ENCODE measurements at regions not wholly inside any gene's neighbourhood (a gene's known extent, or its start where the extent isn't known, plus 50 kb on each side); places are given as distances from the start of the nearest gene placed in this dataset.

- Histone ChIP-seq H3K4me3 (ENCODE audit: insufficient read depth, low read length) (no peak overlapping the region), H3K9me3 (ENCODE audit: low read depth, low read length) (peaks cover 2% of the 10 kb centered on the region), H4K20me1 (ENCODE audit: insufficient read depth, low read length) (no peaks in the 10 kb centered on the region)
Observed at GRCh38 chr6:51509597-51509996, 577.8 kb downstream of the PKHD1 start.

GRCh38 chr6:51511081-51511480 lies 576.3 kb downstream of the PKHD1 start:
- TF ChIP-seq, protein P1, sequence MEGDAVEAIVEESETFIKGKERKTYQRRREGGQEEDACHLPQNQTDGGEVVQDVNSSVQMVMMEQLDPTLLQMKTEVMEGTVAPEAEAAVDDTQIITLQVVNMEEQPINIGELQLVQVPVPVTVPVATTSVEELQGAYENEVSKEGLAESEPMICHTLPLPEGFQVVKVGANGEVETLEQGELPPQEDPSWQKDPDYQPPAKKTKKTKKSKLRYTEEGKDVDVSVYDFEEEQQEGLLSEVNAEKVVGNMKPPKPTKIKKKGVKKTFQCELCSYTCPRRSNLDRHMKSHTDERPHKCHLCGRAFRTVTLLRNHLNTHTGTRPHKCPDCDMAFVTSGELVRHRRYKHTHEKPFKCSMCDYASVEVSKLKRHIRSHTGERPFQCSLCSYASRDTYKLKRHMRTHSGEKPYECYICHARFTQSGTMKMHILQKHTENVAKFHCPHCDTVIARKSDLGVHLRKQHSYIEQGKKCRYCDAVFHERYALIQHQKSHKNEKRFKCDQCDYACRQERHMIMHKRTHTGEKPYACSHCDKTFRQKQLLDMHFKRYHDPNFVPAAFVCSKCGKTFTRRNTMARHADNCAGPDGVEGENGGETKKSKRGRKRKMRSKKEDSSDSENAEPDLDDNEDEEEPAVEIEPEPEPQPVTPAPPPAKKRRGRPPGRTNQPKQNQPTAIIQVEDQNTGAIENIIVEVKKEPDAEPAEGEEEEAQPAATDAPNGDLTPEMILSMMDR (IDR thresholded peaks at IDR 0.05; ENCODE audit: extremely low read depth, low read depth, low read length): no peak
- Histone ChIP-seq H3K4me3 (ENCODE audit: insufficient read depth, low read length) (no peak overlapping the region), H3K27ac (ENCODE audit: low read depth, low read length) (no peak overlapping the region), H3K27me3 (ENCODE audit: insufficient read depth, low read length) (no peaks in the 10 kb centered on the region), H2AFZ (ENCODE audit: low read length) (no peak overlapping the region), H4K20me1 (ENCODE audit: insufficient read depth, low read length) (no peaks in the 10 kb centered on the region), H3K4me1 (ENCODE audit: insufficient read depth, low read length) (no peaks in the 10 kb centered on the region), H3K9me3 (ENCODE audit: low read depth, low read length) (peaks cover 2% of the 10 kb centered on the region), H3K4me2 (ENCODE audit: insufficient read depth, low read length) (no peak overlapping the region), H3K36me3 (ENCODE audit: insufficient read depth, low read length) (no peaks in the 10 kb centered on the region), H3K79me2 (ENCODE audit: insufficient read depth, low read length) (no peaks in the 10 kb centered on the region)
- no peak for DNase-seq (ENCODE audit: insufficient read length, low spot score, missing footprints)

More at GRCh38 chr6:51509597-51509996, 577.8 kb downstream of the PKHD1 start:
- no peaks in the 10 kb centered on the region for H3K79me2 ChIP-seq (ENCODE audit: insufficient read depth, low read length)
- H3K27me3 ChIP-seq (ENCODE audit: insufficient read depth, low read length): no peaks in the 10 kb centered on the region
- no peak overlapping the region for H3K27ac ChIP-seq (ENCODE audit: low read depth, low read length)
- no peak for DNase-seq (ENCODE audit: insufficient read length, low spot score, missing footprints)
- no peak overlapping the region for H2AFZ ChIP-seq (ENCODE audit: low read length)
- H3K36me3 ChIP-seq (ENCODE audit: insufficient read depth, low read length): no peaks in the 10 kb centered on the region
- no peaks in the 10 kb centered on the region for H3K4me1 ChIP-seq (ENCODE audit: insufficient read depth, low read length)
- TF ChIP-seq, protein P1 (IDR thresholded peaks at IDR 0.05; ENCODE audit: extremely low read depth, low read depth, low read length): no peak
- H3K4me2 ChIP-seq (ENCODE audit: insufficient read depth, low read length): no peak overlapping the region

- no peak overlapping the region for H3K4me2 ChIP-seq (ENCODE audit: insufficient read depth, low read length)
- DNase-seq (ENCODE audit: insufficient read length, low spot score, missing footprints): no peak
- H3K79me2 ChIP-seq (ENCODE audit: insufficient read depth, low read length): no peaks in the 10 kb centered on the region
- H2AFZ ChIP-seq (ENCODE audit: low read length): no peak overlapping the region
- peaks cover 4% of the 10 kb centered on the region for H3K9me3 ChIP-seq (ENCODE audit: low read depth, low read length)
- TF ChIP-seq, protein P1 (IDR thresholded peaks at IDR 0.05; ENCODE audit: extremely low read depth, low read depth, low read length): no peak
- H4K20me1 ChIP-seq (ENCODE audit: insufficient read depth, low read length): no peaks in the 10 kb centered on the region
- no peak overlapping the region for H3K27ac ChIP-seq (ENCODE audit: low read depth, low read length)
- H3K27me3 ChIP-seq (ENCODE audit: insufficient read depth, low read length): no peaks in the 10 kb centered on the region
- H3K4me3 ChIP-seq (ENCODE audit: insufficient read depth, low read length): no peak overlapping the region
- no peaks in the 10 kb centered on the region for H3K36me3 ChIP-seq (ENCODE audit: insufficient read depth, low read length)
- H3K4me1 ChIP-seq (ENCODE audit: insufficient read depth, low read length): no peaks in the 10 kb centered on the region
Observed at GRCh38 chr6:51513891-51514747, 573.3 kb downstream of the PKHD1 start.

DNA sequence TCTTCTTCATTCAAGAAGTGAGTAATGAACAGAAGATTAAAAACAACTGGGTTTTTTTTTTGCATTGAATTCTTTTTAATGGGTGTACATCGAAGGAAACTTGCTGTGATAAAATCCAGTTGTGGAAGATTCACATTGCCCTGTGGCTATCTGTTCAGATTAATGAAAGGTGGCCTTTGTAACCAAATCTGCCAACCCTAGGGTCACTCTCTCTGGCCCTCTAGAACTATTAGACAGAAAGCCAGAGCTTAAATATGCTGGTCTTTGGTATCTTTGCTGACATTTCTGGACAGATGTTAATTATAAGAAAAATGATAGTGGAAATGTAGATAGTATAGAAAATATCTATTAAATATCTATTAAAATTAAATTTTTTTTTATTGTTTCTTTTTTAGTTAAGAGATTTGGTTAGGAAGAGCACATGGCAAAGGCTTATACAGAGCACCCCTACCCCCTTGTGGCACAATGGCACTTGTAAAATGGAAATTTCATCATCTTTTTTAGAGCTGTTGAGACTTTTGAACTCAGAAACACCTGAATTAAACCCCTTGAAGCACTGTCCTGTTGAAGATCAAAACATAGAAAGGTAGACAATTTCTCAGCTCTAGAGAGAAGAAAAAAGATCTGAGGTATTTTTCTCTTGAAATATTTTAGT lies 572.5 kb downstream of the PKHD1 start:
- Histone ChIP-seq H3K36me3 (ENCODE audit: insufficient read depth, low read length) (no peaks in the 10 kb centered on the region), H3K4me1 (ENCODE audit: insufficient read depth, low read length) (no peaks in the 10 kb centered on the region), H3K27me3 (ENCODE audit: insufficient read depth, low read length) (no peaks in the 10 kb centered on the region), H2AFZ (ENCODE audit: low read length) (no peak overlapping the region), H4K20me1 (ENCODE audit: insufficient read depth, low read length) (no peaks in the 10 kb centered on the region), H3K27ac (ENCODE audit: low read depth, low read length) (no peak overlapping the region), H3K79me2 (ENCODE audit: insufficient read depth, low read length) (no peaks in the 10 kb centered on the region), H3K4me3 (ENCODE audit: insufficient read depth, low read length) (no peak overlapping the region), H3K4me2 (ENCODE audit: insufficient read depth, low read length) (no peak overlapping the region), H3K9me3 (ENCODE audit: low read depth, low read length) (peaks cover 4% of the 10 kb centered on the region)
- no peak for DNase-seq (ENCODE audit: insufficient read length, low spot score, missing footprints)
- TF ChIP-seq, protein P1 (IDR thresholded peaks at IDR 0.05; ENCODE audit: extremely low read depth, low read depth, low read length): no peak

Data from osteoblast (primary cell).